Glutamatergic neuron (in vitro differentiated cells): ENCODE measurements at regions not wholly inside any gene's neighbourhood (a gene's known extent, or its start where the extent isn't known, plus 50 kb on each side); places are given as distances from the start of the nearest gene placed in this dataset.
A peak's percentile ranks its signal among the peaks of the same experiment; 100 is the strongest.

Source experiments
- DNase-seq: peaks from one replicate; pipeline ENCODE4 v3.0.0; 2022
- H3K27ac Mint-ChIP-seq: one replicate; pipeline ENCODE4 v1.8.0; 2020; ENCODE audit warnings: mild to moderate bottlenecking, mixed read lengths, inconsistent platforms; ENCODE audit not compliant: unreplicated experiment
- H3K27me3 Mint-ChIP-seq: one replicate; pipeline ENCODE4 v1.8.0; 2020; ENCODE audit warnings: mild to moderate bottlenecking, moderate library complexity, mixed read lengths, inconsistent platforms; ENCODE audit not compliant: unreplicated experiment
- H3K36me3 Mint-ChIP-seq: one replicate; pipeline ENCODE4 v1.8.0; 2020; ENCODE audit warnings: mild to moderate bottlenecking, mixed read lengths, inconsistent platforms; ENCODE audit not compliant: unreplicated experiment
- H3K4me1 Mint-ChIP-seq: one replicate; pipeline ENCODE4 v1.8.0; 2020; ENCODE audit warnings: mild to moderate bottlenecking, low read depth, mixed read lengths, inconsistent platforms; ENCODE audit not compliant: unreplicated experiment
- H3K4me3 Mint-ChIP-seq: one replicate; pipeline ENCODE4 v1.8.0; 2020; ENCODE audit warnings: mild to moderate bottlenecking, mixed read lengths, inconsistent platforms; ENCODE audit not compliant: unreplicated experiment
- H3K9me3 Mint-ChIP-seq: one replicate; pipeline ENCODE4 v1.8.0; 2020; ENCODE audit warnings: mild to moderate bottlenecking, moderate library complexity, mixed read lengths, inconsistent platforms; ENCODE audit not compliant: unreplicated experiment
- CTCF ChIP-seq: fragments of 200-600 bp; sonication (generic); IDR thresholded peaks from one replicate; pipeline ENCODE4 v1.5.0; 2021; ENCODE audit not compliant: partially characterized antibody, unreplicated experiment

GRCh38 chr2:145488571-145488970, 968.7 kb upstream of the ZEB2 start:
- Mint-ChIP-seq H3K27me3 (no peaks in the 10 kb centered on the region), H3K36me3 (no peaks in the 10 kb centered on the region), H3K27ac (peak overlapping the region; percentile 25), H3K4me1 (peaks cover 9% of the 10 kb centered on the region), H3K4me3 (no peak overlapping the region), H3K9me3 (no peaks in the 10 kb centered on the region)
- TF ChIP-seq CTCF, result no peak
- DNase-seq, result peak; percentile 23

- Mint-ChIP-seq H3K36me3 (no peaks in the 10 kb centered on the region), H3K4me3 (no peak overlapping the region), H3K4me1 (peaks cover 9% of the 10 kb centered on the region), H3K9me3 (no peaks in the 10 kb centered on the region), H3K27ac (no peak overlapping the region), H3K27me3 (no peaks in the 10 kb centered on the region)
- DNase-seq, result no peak
- TF ChIP-seq CTCF, result no peak
Measured at GRCh38 chr2:145484448-145485097, 964.7 kb upstream of the ZEB2 start.

GRCh38 chr2:145483854-145484253, 963.9 kb upstream of the ZEB2 start:
- peaks cover 5% of the 10 kb centered on the region for H3K4me1 Mint-ChIP-seq
- TF ChIP-seq CTCF, result no peak
- H3K36me3 Mint-ChIP-seq, result no peaks in the 10 kb centered on the region
- no peaks in the 10 kb centered on the region for H3K9me3 Mint-ChIP-seq
- DNase-seq, result no peak
- no peaks in the 10 kb centered on the region for H3K27me3 Mint-ChIP-seq
- H3K27ac Mint-ChIP-seq, result no peak overlapping the region
- H3K4me3 Mint-ChIP-seq, result no peak overlapping the region

GRCh38 chr2:145481334-145481922, 961.5 kb upstream of the ZEB2 start:
- H3K36me3 Mint-ChIP-seq, result no peaks in the 10 kb centered on the region
- TF ChIP-seq CTCF, result no peak
- no peaks in the 10 kb centered on the region for H3K4me1 Mint-ChIP-seq
- no peak overlapping the region for H3K27ac Mint-ChIP-seq
- H3K4me3 Mint-ChIP-seq, result no peak overlapping the region
- no peaks in the 10 kb centered on the region for H3K9me3 Mint-ChIP-seq
- no peaks in the 10 kb centered on the region for H3K27me3 Mint-ChIP-seq
- DNase-seq, result no peak

GRCh38 chr2:145464866-145465265, 944.9 kb upstream of the ZEB2 start:
- peaks cover 5% of the 10 kb centered on the region for H3K36me3 Mint-ChIP-seq
- no peak for DNase-seq
- TF ChIP-seq CTCF, result no peak

More at GRCh38 chr2:145464866-145465265, 944.9 kb upstream of the ZEB2 start:
- H3K27me3 Mint-ChIP-seq, result peaks cover 5% of the 10 kb centered on the region
- no peak overlapping the region for H3K4me3 Mint-ChIP-seq
- no peak overlapping the region for H3K27ac Mint-ChIP-seq
- H3K4me1 Mint-ChIP-seq, result peaks cover 11% of the 10 kb centered on the region
- peaks cover 7% of the 10 kb centered on the region for H3K9me3 Mint-ChIP-seq
